GM18909 (cell line): ENCODE measurements at regions not wholly inside any gene's neighbourhood (a gene's known extent, or its start where the extent isn't known, plus 50 kb on each side); places are given as distances from the start of the nearest gene placed in this dataset.

Experiments used
- ATAC-seq: cut with Tn5 transposase; IDR thresholded peaks from one replicate; pipeline ENCODE4 v1.9.1; 2021; ENCODE audit warnings: mild to moderate bottlenecking; ENCODE audit not compliant: unreplicated experiment, poor library complexity

DNA sequence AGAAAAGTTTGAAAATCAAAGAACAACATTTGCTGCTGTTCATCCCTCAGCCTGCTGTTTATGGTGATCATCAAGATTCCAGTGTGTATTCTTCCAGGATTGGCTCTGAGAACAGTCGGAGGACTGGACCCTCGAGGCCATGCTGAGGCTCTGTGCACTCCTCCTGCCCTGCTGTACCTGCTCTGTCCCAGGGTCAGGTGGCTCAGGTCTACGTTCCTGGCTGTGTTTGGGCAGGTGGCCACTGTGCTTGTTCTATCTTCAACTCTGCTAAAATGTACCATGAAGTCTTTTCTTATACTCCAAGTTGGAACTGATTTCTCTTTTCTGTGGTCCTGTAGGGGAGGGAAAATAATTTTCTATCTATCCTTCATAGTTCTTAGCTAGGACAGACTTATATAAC, 175.9 kb downstream of the RWDD3 start:
- no peak for ATAC-seq

DNA sequence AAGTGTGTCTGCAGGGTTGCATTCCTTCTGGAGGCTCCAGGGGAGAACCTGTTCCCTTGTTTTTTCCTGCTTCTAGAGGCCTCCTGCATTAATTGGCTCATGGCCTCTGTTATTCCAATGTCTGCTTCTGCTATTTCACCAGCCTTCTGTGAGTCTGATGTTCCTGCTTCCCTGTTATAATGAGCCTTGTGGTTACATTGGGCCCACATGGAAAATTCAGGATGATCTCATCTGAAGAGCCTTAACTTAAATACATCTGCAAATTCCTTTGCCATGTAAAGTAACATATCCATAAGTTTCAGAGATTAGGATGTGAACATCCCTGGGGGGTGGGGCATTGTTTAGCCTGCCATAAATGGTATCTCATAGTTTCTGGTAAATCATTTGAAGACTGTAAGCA, 181.1 kb downstream of the RWDD3 start:
- no peak for ATAC-seq

DNA sequence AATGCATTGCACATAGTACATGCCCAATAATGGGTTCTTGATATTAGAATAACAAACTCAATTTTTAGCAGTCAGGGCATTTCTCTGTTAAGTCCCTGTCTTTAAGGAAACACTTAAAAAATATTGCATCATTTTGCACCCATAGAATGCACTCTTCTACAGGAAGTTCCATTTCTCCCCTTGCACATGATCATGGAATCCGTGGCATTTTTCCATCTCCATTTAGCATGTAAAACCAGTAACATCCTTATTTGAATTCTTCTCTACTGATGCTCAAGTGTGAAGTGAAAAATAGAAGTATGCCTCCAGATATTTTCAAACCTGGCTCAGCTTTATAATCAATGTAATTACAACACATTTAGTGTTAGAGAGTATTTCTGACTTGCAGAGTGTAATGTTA, 192.8 kb downstream of the RWDD3 start:
- no peak for ATAC-seq

DNA sequence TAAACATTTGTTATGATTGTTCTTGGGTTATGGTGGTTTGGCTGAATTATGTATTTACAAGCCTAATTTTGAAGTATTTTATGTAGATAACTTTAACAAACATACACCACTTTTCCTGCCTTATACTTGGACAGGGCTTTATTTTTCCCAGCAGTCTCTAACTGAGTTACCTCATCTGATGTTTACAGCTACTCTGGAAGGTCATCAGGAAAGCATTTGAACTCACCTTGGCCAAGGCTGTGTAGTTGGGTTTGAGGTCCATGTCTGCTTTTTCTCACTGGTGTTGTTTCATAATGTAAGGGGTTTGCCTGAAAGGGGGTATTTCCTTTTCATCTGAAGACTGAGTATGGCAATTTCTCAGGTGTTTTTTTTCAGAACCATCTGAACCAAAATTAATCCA, 193.5 kb downstream of the RWDD3 start:
- ATAC-seq: no peak

DNA sequence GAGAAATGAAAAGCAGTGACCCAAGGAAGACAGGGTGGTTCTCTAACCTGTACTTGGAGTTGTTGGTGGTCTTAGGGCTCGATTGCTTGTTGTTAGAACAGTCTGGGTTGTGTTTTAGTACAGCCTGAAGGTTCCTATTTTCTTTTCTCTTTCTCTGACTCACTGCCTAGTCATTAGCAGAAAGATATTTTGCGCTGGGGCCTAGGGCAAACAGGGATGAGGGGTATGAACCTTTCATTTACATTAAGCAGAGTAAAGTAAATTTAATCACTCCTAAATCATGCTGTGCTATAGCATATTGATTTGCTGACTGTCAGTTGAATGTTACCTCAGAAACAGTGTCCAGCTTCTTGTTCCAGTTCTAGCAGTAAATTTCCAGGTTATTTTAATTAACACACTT, 197.2 kb downstream of the RWDD3 start:
- no peak for ATAC-seq

DNA sequence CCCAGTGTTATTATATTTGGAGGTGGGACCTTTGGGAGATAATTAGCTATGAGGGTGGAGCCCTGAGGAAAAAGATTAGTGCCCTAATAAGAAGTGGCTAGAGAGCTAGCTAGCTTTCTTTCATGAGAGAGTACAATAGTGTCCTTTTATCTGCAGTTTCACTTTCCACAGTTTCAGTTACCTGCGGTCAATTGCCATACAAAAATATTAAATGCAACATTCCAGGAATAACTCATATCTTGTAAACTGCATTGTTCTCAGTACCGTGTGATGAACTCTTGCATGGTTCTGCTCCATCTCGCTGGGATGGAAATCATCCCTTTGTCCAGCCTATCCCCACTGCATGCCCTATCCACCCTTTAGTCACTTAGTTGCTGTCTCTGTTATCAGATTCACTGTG, 201.6 kb downstream of the RWDD3 start:
- ATAC-seq: no peak

DNA sequence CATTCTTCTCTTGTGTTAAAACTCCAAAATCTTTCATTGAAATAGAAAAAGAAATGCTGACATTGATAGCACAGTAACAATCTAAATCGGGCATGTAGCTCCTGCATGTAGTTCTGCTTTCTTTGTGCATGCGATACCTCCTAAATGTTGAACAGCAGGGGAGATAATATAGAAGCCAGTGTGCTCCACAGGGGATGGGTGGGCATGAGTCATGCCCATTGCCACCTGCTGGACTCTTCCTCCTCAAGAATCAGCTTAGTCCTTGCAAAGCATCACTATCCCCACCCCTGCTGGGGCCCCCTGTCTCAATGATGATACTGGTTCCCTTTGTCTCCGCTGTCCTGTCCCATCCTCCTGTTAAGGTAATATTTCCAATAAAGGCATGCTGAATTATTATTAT, 203.0 kb downstream of the RWDD3 start:
- no peak for ATAC-seq

DNA sequence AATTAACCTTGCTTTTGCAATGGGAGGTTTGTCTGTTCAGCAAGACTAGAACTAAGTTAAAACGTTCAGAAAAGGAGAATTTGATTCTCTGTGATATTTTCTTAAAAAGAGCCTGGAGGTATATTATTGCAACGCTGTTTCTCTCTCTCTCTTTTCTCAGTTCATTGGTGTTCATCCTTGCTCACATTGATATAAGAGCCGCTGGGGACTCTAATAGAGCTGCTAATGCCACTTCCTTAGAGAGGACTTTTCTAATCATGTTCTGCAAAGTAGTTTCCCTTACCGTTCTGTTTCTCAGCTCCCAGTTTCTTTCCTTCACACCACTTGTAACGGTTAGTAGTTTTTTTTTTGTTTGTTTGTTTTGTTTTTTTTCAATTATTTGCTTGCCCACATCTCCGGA, 203.8 kb downstream of the RWDD3 start:
- ATAC-seq: no peak

DNA sequence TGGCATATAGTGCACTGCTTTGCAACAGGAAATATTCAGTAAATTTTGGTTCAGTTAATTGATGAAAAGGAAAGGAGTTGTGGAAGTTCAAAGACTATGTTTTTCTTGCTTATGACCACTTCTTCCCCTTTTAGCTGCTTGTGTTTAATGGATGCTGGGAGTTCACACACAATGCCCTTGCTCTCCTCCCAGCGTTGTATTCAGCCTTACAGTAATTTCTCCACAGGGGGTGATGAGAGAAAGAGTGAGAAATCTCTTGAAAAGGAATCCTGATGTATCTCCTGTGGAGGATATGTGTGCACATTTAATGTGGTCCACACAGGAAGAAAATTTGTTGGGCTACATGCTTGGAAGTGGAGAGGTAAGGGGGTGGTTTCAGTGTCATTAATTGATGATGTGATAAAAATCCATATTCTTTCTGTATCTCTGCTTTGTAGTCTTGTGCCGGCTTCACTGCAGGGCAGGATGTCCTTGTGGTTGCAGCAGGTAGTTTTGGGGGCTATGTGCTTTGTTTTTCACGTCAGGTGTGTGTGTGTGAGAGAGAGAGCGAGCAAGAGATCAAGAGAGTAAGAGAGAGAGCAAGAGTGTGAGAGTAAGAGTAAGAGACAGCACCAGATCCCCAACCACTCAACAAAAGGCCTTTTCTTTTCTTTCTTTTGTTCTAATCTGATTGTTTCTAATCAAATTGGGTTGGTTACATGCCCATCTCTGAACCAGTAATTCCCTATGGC, 204.4 kb downstream of the RWDD3 start:
- no peak for ATAC-seq

DNA sequence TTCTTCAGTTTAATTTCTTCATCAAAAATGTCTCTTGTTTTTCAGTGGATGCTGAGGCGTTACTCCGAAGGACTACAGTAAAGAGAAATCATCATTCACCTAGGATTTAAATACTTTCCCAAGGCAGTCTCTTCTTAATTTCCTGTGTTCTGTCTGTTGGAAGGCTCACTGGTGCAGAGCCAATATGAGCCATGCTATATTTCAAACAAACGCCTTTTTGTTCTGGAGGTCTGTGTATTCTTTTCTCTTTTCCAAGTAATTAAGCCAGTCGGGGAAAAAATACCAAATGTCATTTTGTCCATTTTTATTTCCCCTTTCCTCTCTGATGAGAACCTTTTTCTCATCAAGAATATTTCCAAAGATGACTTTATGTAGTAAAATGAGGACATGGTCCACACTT, 206.5 kb downstream of the RWDD3 start:
- no peak for ATAC-seq

DNA sequence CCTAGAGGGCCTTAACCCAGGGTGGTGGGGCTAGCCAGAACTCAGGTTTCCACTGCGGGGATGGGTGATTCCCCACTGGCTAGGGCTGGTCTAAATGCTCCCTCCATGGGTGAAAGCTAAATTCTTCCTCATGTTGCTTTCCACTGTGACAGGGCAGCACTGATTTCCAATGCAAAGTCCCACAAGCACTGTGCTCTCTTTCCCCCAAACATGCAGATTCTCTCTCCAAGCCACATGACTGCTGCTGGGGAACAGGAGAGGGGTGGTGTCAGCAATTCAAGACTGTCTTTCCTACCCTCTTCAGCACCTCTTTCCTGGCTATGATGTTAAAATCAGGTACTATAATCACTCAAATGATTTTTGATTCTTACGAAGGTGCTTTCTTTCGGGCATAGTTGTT, 215.5 kb downstream of the RWDD3 start:
- no peak for ATAC-seq

DNA sequence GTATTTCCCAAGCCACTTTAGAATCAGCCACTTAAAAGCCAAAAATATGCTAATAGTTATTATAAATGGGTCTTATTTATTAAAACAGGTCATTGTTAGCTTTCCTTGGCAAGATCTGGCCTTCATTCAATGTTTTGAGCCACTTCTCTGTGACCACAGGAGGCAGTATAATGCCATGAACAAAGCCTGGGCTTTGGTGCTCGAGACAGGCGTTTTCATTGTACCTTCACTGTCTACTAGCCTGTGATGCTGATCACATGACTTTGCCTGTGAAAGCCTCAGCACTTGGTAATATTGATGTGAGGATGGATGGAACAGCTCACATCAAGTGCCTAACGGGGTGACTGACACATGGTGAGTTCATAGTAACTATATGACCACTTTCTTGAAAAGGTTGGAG, 217.0 kb downstream of the RWDD3 start:
- ATAC-seq: no peak

DNA sequence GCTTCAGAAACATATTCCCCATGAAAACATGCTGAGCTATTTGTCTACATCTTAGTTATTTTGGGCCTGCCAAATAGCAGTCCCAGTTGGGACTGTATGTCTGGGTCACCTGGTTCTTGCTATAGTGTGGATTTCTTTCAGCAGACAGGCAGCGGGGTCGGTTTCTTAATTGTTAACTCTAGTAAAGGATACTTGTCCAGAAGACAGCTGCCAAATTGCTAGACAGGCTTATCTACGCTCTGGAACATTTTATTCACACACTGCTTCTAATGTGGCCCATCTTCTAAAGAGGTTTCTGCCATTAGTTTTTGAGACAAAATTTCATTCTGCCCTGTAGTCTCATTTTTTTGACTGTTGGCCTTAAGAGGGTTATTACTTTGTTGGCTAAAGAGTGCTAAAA, 217.9 kb downstream of the RWDD3 start:
- no peak for ATAC-seq

DNA sequence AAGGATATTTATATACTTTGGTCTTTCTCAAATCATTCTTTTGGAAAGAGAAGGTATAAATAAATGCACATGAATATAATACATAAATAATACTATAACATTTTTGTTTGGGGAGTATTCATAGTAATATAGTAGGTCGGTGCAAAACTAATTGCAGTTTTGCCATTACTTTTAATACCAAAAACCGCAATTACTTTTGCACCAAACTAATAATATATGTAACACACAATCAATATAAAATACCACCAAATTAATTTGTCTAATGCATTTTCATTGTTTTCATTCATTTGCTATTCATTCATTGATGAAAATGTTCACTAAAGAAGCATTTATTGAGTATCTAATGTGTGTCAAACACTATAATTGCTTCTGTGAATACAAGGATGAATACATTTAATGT, 219.0 kb downstream of the RWDD3 start:
- no peak for ATAC-seq

DNA sequence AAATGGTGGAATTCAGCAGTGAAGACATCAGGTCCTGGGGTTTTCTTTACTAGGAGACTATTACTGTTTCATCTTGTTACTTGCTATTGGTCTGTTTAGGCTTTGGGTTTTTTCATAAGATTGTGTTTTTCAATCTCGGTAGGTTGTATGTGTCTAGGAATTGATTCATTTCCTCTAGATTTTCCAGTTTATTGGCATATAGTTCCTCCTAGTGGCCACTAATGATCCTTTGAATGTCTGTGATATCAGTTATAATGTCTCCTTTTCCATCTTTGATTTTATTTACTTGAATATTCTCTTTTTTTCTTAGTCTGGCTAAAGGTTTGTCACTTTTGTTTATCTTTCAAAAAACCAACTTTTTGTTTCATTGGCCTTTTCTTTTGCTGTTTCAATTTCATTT, 233.0 kb downstream of the RWDD3 start:
- ATAC-seq: no peak

DNA sequence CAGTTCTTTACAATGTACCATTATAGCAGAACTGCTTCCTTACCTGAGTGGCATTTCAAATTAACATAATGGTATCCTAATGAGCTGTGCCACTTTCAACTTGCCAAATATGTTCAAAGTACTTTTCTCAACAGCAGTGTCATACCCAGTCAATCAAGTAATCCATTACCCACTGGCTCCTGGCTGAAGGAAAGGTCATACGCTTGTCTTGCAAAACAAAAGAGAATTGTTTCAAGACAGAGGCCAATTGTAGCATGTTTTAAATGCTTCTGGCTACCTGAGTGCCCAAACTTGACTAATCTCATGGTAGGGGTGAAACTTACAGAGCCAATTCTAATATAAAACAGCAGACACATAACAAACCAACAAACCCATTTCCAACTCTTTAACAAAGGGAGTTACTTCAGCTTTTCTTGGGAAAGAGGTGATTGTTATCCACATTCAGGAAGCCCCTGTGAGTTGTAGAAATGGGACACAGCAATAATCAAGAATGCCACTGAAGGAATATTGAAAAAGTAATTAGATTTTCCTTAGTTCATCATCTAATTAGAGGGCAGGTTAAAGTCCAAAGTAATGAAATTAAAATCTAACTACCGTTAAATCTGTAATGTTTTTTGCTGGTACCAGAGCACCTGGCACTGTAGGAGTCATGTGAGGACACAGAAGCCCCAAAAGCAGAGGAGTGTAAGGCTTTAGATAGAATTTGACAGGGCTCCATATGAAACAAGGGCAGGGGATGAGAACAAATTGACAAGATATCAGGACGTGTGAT, 241.9 kb downstream of the RWDD3 start:
- ATAC-seq: no peak

DNA sequence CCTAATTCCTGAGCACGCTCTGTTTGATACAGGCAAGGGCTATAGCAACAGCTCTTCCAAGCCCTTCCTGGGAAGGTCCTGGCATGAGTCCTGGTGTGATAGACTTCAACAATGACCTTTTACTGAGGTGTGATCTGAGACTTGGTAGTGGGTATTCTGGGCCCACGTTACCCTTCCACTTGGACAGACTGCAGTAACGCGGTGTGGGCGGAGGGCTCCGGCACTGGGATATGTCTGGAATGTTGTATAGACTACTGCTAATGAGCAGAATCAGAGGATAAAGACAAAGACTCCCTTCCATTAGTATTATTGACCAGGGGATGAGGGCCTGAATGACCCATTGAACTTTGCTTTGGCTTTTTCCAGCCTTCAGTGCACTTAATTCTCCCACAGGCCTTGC, 262.3 kb downstream of the RWDD3 start:
- ATAC-seq: no peak

DNA sequence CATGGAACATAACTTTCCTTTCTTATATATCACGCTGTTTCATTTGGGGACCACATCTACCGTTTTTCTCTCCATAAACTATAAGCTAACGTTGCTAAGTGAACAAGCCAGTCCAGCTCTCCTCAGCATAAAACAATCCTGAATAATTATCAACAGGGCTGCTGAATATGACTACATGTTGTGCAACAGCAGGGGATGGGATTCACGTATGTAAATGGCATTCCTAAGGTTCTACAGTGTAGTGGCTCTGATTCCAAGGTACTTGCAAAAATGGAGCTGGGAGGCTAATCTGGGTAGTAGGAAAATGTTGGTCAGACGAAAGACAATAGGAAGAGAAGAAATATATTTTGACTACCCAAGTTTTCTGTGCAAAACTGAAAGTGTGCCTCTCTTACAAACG, 262.8 kb downstream of the RWDD3 start:
- no peak for ATAC-seq

DNA sequence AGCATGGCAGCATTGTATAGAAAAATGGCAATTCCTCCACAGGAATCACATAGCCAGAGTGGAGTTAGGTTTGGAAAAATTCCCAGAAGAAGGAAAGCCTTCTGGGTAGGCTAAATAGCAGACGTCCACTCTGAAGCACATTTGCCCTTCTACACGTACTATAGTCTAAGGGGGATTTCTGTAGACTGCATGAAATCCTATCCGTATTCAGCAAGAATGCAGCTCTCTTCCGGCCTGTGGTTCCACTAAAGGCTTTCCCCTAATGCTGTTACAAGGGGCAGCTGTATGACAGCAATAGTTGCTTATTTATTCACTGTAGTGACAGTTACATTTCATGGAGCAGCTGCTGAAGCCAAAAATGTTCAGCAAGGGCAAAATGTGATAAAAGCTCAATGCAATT, 263.6 kb downstream of the RWDD3 start:
- ATAC-seq: no peak

DNA sequence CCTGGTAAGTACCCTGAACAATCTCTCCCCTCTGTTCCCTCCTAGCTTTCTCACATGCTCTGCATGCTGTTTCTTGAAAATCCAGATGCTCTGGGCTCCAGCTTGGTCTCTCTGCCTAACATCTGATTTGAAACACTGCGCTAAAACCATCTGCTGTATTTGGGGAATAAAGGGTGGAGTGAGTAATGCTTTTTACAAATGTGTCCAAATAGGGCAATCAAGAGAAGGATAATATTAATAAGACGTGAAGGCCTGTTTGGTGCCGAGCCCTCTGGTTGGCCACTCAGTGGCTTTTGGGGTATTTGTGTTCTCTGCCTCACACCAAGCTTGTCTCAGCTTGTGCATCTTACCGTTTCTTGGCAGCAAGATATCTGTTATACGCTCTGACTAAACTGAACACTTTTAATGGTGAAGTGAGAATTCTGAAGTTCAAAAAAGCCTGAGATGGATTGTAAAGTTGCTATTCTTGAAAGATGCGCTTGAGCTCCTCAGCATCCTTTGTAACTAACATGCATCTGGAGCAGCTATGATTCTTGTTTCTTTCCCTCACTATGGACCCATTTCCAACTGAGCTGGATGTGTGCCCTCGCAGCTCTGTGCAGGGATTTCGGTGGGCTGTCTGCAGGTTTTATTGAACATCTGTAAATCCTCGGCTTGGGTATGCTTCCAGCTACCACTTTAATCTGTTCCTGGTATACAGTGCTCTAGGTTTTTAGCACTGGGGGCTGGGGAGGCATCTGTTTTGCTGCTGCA, 269.4 kb downstream of the RWDD3 start:
- ATAC-seq: no peak

DNA sequence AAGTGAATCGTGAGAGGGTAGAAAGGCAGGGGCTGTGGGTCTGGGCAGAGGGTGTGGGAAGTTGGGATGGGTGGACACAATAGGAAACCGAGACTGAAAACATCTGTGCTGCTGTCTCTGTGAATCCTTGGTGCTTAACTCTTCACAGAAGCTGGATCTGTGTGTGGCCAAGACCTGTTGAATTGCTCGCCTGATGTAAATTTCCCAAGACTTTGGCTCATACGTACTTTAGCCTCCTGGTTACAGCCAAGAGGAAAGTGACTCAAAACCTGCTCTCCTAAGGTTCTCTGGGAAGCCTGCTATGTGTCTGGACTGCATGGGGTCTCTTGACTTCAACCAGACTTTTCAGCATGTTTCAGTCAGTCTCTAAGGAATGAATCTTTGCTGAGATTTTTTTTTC, 270.3 kb downstream of the RWDD3 start:
- ATAC-seq: no peak
